ENCODE measurements at regions not wholly inside any gene's neighbourhood (a gene's known extent, or its start where the extent isn't known, plus 50 kb on each side); places are given as distances from the start of the nearest gene placed in this dataset.

- 74 to 77% methylated on average over 3 of the region's 3 CpGs for WGBS, 2 donors
- Histone ChIP-seq H3K27ac (no peak overlapping the region), H3K4me3 (no peak overlapping the region), H3K36me3 (no peaks in the 10 kb centered on the region), H3K4me1 (no peaks in the 10 kb centered on the region), H3K27me3 (no peaks in the 10 kb centered on the region), H3K9me3 (no peaks in the 10 kb centered on the region)
- DNase-seq (no peak), FAIRE-seq (no peak), ATAC-seq (no peak)
- no peak for TF ChIP-seq CTCF (IDR thresholded peaks at IDR 0.05)
- intact Hi-C loops (cut with DNase I), result no loop called here
These were observed 626.5 kb downstream of the PTPRC start for GRCh38 chr1:199265319-199265718.

- intact Hi-C loops (cut with DNase I), result no loop called here
- Histone ChIP-seq H3K4me1 (peaks cover 11 to 24% (median 20%) of the 10 kb centered on the region in 3 donors), H3K27ac (no peak overlapping the region), H3K9me3 (no peaks in the 10 kb centered on the region), H3K27me3 (no peaks in the 10 kb centered on the region), H3K4me3 (no peak overlapping the region), H3K36me3 (no peaks in the 10 kb centered on the region)
- ATAC-seq (no peak), DNase-seq (no peak), FAIRE-seq (no peak)
- WGBS, 2 donors, result 86 to 88% methylated on average over 3 of the region's 3 CpGs
- TF ChIP-seq CTCF (IDR thresholded peaks at IDR 0.05), result no peak
These were observed 630.4 kb downstream of the PTPRC start for GRCh38 chr1:199269241-199269640.

GRCh38 chr1:199272139-199272544 lies 633.3 kb downstream of the PTPRC start:
- no peak for TF ChIP-seq CTCF (IDR thresholded peaks at IDR 0.05)
- DNase-seq (no peak), ATAC-seq (peak; percentile 21 to 50 (median 36)), FAIRE-seq (no peak)
- H3K27ac ChIP-seq, result peak overlapping the region in 2 of 4 donors; percentile 19 to 50
- no peak overlapping the region for H3K4me3 ChIP-seq
- intact Hi-C loops (cut with DNase I), result no loop called here
- H3K9me3 ChIP-seq, result no peaks in the 10 kb centered on the region
- WGBS, 2 donors, result 6 to 9% methylated on average over 3 of the region's 3 CpGs
- no peaks in the 10 kb centered on the region for H3K36me3 ChIP-seq
- H3K27me3 ChIP-seq, result no peaks in the 10 kb centered on the region
- H3K4me1 ChIP-seq, result peaks cover 11 to 28% (median 20%) of the 10 kb centered on the region in 3 donors

GRCh38 chr1:199272628-199273086 lies 633.8 kb downstream of the PTPRC start:
- intact Hi-C loops (cut with DNase I), result no loop called here
- ATAC-seq (peak; percentile 78 to 91 (median 87)), DNase-seq (peak; percentile 37 to 64 (median 61)), FAIRE-seq (no peak)
- Histone ChIP-seq H3K36me3 (no peaks in the 10 kb centered on the region), H3K9me3 (no peaks in the 10 kb centered on the region), H3K27ac (peak overlapping the region in 2 of 4 donors; percentile 19 to 50), H3K4me1 (peaks cover 11 to 28% (median 20%) of the 10 kb centered on the region in 3 donors), H3K4me3 (no peak overlapping the region), H3K27me3 (no peaks in the 10 kb centered on the region)
- TF ChIP-seq CTCF (IDR thresholded peaks at IDR 0.05), result no peak
- 6 to 8% methylated on average over 3 of the region's 3 CpGs for WGBS, 2 donors

- WGBS, 2 donors, result 13 to 17% methylated on average over 2 of the region's 2 CpGs
- Histone ChIP-seq H3K27ac (peak overlapping the region in 2 of 4 donors; percentile 12 to 31), H3K27me3 (no peaks in the 10 kb centered on the region), H3K4me1 (peaks cover 11 to 28% (median 20%) of the 10 kb centered on the region in 3 donors), H3K36me3 (no peaks in the 10 kb centered on the region), H3K9me3 (no peaks in the 10 kb centered on the region), H3K4me3 (no peak overlapping the region)
- ATAC-seq (peak; percentile 60 to 90 (median 81)), FAIRE-seq (no peak), DNase-seq (peak; percentile 31 to 66 (median 56))
- TF ChIP-seq CTCF (IDR thresholded peaks at IDR 0.05), result no peak
- intact Hi-C loops (cut with DNase I), result no loop called here
These were observed 635.1 kb downstream of the PTPRC start for GRCh38 chr1:199273837-199274379.
